GM12864 (cell line): ENCODE measurements at regions not wholly inside any gene's neighbourhood (a gene's known extent, or its start where the extent isn't known, plus 50 kb on each side); places are given as distances from the start of the nearest gene placed in this dataset.

Experiments used
- DNase-seq: peaks from one replicate; pipeline ENCODE4 v3.0.0-alpha.2; 2011; ENCODE audit warnings: low read depth
- H3K4me3 ChIP-seq: 2 replicates; pipeline ENCODE4 v1.5.1; 2011; ENCODE audit warnings: mild to moderate bottlenecking, low read depth, low read length, control low read depth
- CTCF ChIP-seq: IDR thresholded peaks from 2 replicates; pipeline ENCODE4 v1.5.1; 2011; ENCODE audit warnings: low read depth, mild to moderate bottlenecking, moderate library complexity, low read length, control low read depth, inconsistent platforms; ENCODE audit errors: missing control alignments

- no peak for DNase-seq
- no peak overlapping the region for H3K4me3 ChIP-seq
- no peak for TF ChIP-seq CTCF
These were observed 80.1 kb upstream of the NXT1 start for GRCh38 chr20:23270382-23270911.

GRCh38 chr20:23269954-23270353, 80.6 kb upstream of the NXT1 start:
- H3K4me3 ChIP-seq = no peak overlapping the region
- no peak for TF ChIP-seq CTCF
- no peak for DNase-seq

GRCh38 chr20:23268792-23269354, 81.7 kb upstream of the NXT1 start:
- DNase-seq = no peak
- H3K4me3 ChIP-seq = no peak overlapping the region
- no peak for TF ChIP-seq CTCF

- no peak for DNase-seq
- H3K4me3 ChIP-seq = no peak overlapping the region
- TF ChIP-seq CTCF = no peak
These were observed 82.7 kb upstream of the NXT1 start for GRCh38 chr20:23267909-23268308.

GRCh38 chr20:23266530-23267398, 83.8 kb upstream of the NXT1 start:
- no peak for TF ChIP-seq CTCF
- DNase-seq = no peak
- H3K4me3 ChIP-seq = no peak overlapping the region

GRCh38 chr20:23265226-23265625, 85.4 kb upstream of the NXT1 start:
- DNase-seq = no peak
- TF ChIP-seq CTCF = no peak

More at GRCh38 chr20:23265226-23265625, 85.4 kb upstream of the NXT1 start:
- H3K4me3 ChIP-seq = no peak overlapping the region
